ENCODE measurements at regions not wholly inside any gene's neighbourhood (a gene's known extent, or its start where the extent isn't known, plus 50 kb on each side); places are given as distances from the start of the nearest gene placed in this dataset.
"Not testable (repeated sequence)": the region's sequence is repeated elsewhere in the genome, so short reads cannot be mapped to it uniquely, and the experiment has no call there.

DNA sequence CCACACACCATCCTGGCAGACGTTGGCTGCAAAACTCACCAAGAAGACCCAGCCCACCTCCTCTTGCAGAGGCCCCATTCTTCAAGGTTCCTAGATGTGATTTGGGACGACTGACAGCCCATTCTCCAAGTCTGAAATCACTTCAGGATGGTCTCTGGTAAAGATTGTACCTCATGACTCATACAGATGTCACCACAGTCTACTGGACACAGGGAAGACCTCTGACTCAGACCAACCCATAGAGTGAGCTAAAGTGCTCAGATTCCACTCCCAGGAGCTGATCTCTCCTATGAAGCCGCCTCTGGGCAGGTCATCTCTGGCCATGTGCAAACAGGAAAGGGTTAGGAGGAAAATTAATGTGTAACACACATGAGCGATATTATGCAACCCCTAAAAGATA lies 102.4 kb upstream of the VWC2 start:
- DNase-seq (ENCODE audit: low read depth) = no peak

DNA sequence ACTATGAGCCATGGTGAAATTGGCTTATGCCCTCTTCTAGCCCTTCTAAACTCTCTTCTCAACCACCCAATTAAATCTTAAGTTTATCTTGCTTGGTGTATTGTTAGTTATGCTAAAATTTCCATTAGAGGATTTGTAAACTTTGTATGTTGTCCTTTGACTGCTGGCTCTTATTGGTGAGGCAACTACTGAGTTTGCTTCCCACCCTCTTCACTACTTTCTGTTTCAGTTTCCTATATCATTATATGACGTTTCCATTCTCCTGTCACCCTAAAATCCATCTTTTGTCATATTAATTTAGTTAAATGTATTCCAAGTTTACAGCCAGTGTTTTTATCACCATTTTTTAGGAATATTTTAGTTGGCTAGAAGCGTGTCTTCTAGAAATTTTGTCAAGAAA lies 80.9 kb upstream of the VWC2 start:
- DNase-seq (ENCODE audit: low read depth) = no peak

DNA sequence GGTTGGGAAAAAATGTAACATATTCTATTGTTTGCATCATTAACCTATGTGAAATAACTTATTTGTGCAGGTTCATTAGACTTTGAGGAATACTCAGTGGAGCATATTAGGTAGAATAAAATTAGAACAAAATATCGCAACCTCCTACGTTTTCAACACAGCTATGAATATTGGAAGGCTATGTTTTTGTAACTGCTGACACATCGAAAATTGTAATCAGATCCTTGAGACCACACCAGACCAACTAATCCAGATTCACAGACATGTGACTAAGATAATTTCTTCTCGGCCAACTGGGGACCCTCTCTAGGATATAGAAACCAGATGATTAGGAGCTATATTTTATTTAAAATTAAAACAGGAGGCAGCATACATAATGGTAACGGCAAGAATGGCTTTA lies 77.5 kb upstream of the VWC2 start:
- no peak for DNase-seq (ENCODE audit: low read depth)

DNA sequence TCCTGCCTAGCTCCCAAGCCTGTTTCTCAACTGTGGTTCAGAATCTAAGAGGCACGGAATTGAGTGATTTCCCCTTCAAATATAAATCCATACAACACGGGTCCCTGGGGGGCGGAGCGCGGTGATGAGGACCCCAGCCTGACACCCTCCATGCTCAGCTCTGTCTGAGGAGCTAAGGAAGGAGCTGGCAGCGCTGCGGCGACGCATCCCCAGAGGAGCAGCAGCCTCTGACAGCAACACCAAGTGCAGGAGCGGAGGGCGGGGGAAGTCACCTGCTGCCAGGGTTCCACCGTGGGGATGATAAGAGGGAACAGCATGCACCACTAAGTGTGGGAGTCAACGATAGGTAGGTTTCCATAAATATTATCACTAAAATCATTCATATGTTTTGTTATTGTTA lies 72.6 kb upstream of the VWC2 start:
- no peak for DNase-seq (ENCODE audit: low read depth)

DNA sequence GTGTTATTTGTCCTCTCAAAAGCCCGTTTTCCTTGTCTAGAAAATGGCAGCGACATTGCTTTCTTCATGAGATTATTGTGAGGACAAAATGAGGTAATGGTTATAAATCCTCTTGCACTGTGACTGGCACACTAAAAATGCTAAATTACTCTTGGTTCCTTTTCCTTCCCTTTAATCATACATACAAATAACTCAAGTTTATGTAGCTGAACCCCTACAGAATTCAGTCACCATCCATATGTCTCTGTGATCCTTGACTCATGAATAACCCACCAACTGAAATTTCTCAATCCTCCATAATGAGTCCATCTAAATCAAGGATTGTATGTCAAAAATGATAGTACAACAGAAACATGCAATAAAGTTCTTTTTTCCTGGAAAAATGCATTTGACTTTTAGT lies 71.3 kb upstream of the VWC2 start:
- no peak for DNase-seq (ENCODE audit: low read depth)

DNA sequence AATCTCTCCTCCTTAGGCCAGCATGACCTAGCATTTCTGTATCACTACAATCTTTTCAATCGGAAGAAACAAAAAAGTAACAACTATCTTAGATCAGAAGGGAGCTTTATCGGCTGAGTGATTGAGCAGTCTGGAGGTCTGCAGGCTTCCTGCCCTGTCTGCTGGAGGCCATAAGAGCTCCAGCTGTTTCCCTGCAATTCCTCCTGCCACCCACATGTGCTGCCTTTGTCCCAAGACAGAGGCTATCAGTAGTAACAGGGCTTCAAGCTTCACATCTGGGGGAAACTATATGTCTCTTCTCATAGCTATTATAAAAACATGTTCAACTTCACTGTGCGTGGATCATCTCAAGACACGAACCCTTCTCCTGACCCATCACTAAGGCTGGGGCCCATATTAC lies 70.1 kb upstream of the VWC2 start:
- no peak for DNase-seq (ENCODE audit: low read depth)

DNA sequence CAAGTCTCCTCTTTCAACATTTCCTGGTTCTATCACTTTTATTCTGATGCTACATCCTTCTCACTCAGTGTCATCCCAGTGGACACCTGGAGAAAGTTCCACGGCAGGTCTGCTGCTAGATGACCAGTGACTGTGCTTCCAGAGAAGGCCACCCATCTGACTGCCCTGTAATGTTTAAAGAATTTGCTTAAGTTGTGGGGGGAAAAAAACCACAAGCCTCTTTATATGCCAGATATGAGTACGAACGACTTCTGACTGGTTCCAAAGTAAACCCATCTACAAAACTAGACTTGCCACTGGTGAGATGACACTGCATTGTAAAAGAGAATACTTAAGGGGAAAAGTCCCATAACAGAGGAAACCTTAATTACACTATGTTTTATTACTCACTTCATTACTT lies 69.6 kb upstream of the VWC2 start:
- DNase-seq (ENCODE audit: low read depth) = no peak

DNA sequence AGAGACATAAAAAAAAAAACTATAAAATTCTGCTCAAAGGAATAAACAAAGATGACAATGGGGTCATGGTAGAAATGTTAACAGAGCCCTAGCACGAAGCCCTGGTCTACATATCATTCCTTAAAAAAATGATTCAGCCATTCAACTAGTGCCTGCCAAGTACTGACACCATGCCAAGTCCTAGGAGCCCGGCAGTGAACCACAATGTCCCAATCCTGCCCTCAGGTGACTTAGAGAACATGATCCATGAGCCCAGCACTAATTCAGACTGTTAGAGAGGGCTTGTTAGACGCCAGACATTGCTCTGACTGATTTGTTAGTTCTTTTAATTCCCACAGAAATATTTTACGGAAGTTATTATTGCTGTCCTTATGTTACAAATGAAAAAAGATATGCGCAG lies 67.3 kb upstream of the VWC2 start:
- no peak for DNase-seq (ENCODE audit: low read depth)

DNA sequence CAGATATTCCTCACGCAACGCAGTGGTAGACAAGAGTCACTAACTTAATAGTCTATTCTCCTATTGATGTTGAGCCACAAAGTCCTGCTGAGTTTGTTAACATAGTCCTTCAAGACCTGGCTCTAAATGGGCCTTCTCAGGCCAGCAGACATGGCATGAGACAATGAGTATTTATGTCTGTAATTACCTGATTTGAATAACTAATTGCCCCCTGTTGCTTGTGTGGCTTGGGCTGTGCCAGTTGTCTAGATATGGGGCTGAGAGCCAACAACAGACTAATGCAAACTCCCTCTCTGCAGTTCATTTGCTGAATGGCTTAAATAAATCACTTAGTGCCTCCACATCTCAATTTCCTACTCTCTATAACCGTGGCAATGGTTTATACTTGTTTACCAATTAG lies 65.5 kb upstream of the VWC2 start:
- no peak for DNase-seq (ENCODE audit: low read depth)

DNA sequence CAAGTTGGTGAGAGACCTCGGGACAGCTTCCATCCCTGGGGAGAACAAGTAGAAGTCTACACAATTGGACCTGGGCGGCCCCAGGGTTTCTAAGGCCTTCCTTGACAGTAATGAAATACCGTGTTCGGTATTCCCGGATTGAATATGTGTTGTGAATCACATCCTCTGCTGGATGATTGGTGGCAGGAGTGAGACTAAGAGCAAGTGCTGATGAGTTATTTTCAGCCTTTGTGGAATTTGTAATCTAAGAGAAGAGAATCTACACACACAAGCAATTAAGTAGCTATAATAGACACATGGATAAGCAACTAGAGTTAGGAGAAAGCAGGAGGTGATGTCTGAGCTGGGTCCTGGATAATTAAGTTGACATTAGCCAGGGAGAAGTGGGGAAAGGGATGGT lies 64.8 kb upstream of the VWC2 start:
- DNase-seq (ENCODE audit: low read depth) = no peak

DNA sequence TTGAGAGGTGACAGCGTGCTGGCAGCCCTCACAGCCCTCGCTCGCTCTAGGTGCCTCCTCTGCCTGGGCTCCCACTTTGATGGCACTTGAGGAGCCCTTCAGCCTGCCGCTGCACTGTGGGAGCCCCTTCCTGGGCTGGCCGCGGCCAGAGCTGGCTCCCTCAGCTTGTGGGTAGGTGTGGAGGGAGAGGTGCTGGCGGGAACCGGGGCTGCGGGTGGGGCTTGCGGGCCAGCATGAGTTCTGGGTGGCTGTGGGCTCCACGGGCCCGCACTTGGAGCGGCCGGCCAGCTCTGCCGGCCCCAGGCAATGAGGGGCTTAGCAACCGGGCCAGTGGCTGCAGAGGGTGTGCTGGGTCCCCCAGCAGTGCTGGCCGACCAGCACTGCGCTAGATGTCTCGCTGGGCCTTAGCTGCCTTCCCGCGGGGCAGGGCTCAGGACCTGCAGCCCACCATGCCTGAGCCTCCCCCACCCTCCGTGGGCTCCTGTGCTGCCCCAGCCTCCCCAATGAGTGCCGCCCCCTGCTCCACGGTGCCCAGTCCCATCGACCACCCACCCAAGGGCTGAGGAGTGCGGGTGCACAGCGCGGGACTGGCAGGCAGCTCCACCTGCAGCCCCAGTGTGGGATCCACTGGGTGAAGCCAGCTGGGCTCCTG lies 62.2 kb upstream of the VWC2 start:
- not testable (repeated sequence) for DNase-seq (ENCODE audit: low read depth)

DNA sequence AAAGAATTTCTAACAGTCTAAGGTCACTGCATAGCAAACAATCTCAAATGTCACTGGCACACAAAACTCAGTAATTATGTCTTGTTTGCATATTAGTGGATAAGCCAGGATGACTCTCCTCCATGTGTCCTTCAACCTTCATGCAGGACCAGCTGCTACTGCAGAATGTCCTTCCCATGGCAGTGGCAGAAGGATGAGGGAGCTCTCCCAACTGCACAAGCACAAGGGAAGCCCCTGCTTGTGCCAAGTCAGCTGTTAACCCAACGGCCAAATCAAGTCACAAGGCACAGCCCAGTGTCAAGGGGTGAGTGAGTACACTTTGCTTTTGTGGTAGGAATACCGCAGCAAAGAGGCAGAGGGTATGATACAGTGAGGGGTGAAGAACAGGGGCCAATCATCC lies 59.3 kb upstream of the VWC2 start:
- DNase-seq (ENCODE audit: low read depth) = no peak

DNA sequence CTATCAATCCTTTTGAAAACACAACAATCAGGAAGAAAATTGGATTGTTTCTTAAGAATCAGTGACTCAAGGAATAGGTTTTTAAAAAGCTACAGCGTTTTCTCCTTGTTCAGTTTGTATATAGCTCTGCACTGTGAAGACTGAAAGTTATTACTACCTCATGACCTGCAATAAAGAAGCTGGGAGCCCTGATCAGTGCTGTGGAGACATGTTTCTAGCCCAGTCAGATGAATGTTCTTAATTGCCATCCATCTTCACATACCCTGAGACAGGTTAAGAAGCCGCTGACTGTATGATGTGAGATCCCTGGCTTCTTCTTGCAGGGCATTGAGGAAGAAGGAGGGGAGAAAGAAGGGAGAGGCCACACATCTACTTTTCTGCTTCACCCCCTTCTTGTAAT lies 58.0 kb upstream of the VWC2 start:
- no peak for DNase-seq (ENCODE audit: low read depth)

DNA sequence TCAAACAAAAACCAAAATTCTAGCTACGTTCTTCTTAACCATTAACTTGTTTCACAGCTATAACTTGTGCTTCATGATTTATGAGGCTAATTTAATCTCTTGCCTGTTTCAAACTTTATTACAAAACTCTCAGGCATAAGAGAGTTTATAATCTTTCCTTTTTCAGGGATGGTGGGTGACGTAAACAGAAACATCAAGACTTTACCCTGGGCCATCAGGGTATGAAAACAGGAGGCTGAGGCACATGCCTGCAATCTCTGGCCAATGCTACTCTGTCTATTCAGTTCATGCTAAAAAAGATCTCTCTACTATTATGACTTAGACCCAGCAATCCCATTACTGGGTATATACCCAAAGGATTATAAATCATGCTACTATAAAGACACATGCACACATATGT lies 55.9 kb upstream of the VWC2 start:
- DNase-seq (ENCODE audit: low read depth) = no peak

DNA sequence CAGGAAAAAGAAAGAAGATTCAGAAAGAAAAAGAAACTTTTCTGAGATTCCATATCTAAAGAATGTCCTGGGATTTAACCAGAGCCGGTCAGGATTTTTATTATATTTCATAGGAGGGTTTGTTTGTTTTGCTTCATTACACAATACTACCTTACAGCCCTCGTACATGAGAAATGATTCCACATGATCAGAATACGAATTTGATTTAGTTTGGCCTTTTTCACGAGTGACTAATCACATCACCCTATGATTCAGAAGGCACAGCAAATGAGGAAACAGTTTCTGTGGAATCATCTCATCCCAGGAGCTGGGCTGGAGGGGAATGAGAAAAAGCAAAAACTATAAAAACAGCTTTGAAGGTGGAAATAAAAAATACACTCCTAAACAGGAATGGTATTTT lies 54.7 kb upstream of the VWC2 start:
- no peak for DNase-seq (ENCODE audit: low read depth)

DNA sequence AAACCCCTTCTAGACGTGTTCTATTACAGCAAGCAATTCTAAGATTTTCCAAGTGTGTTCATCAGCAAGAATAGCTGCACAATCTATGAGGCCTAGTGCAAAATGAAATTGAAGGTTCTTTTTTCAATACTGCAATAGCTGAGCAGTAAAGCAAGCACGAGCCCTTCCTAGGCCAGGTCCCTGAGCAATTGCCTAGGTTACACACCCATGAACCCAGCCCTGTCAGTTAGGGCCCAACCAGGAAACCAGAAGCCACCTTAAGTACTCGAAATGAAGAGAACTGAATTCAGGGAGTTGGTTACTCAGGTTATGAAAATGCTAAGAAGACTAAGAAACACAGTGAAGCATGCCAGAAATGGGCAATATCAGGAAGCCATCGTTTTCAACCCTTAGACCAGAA lies 52.0 kb upstream of the VWC2 start:
- DNase-seq (ENCODE audit: low read depth) = no peak

Data from non-pigmented ciliary epithelial cell (primary cell).